Keratinocyte (primary cell): ENCODE measurements at regions not wholly inside any gene's neighbourhood (a gene's known extent, or its start where the extent isn't known, plus 50 kb on each side); places are given as distances from the start of the nearest gene placed in this dataset.

Experiments used
- CTCF ChIP-seq, 3 experiments: IDR thresholded peaks in 1 of 3; conservative IDR thresholded peaks in 1 of 3; optimal IDR thresholded peaks in 1 of 3; 2 replicates in 2 of 3; 3 replicates in 1 of 3; pipeline versions ENCODE3 to v1.5.1; 2011; ENCODE audit warnings: low read length in 3 of 3, mild to moderate bottlenecking in 3 of 3, moderate library complexity in 2 of 3, control low read depth in 1 of 3, inconsistent platforms in 1 of 3; ENCODE audit not compliant: insufficient read depth in 2 of 3; ENCODE audit errors: extremely low read depth in 1 of 3
- EZH2 ChIP-seq: IDR thresholded peaks from one replicate; pipeline ENCODE4 v1.6.1; 2012; ENCODE audit warnings: inconsistent platforms, mild to moderate bottlenecking, low read length, moderate library complexity

GRCh38 chr21:31592963-31593560, 66.4 kb upstream of the SOD1 start:
- no peak for TF ChIP-seq CTCF (optimal IDR thresholded peaks at IDR 0.05 in 1 of 3, IDR thresholded peaks at IDR 0.05 in 1 of 3, conservative IDR thresholded peaks at IDR 0.05 in 1 of 3; ENCODE audit: extremely low read depth in 1 of 3, insufficient read depth in 2 of 3, low read length in 3 of 3)
- no peak for TF ChIP-seq EZH2
